ENCODE measurements at regions not wholly inside any gene's neighbourhood (a gene's known extent, or its start where the extent isn't known, plus 50 kb on each side); places are given as distances from the start of the nearest gene placed in this dataset.

GRCh38 chr6:40958738-40959137, 80.3 kb downstream of the UNC5CL start:
- TF ChIP-seq GATA3 (IDR thresholded peaks at IDR 0.05; ENCODE audit: low read depth, low read length) (no peak), GATA2 (IDR thresholded peaks at IDR 0.05; ENCODE audit: low read depth, low read length) (no peak)

Data from SH-SY5Y (cell line).